ENCODE measurements at regions not wholly inside any gene's neighbourhood (a gene's known extent, or its start where the extent isn't known, plus 50 kb on each side); places are given as distances from the start of the nearest gene placed in this dataset.

DNA sequence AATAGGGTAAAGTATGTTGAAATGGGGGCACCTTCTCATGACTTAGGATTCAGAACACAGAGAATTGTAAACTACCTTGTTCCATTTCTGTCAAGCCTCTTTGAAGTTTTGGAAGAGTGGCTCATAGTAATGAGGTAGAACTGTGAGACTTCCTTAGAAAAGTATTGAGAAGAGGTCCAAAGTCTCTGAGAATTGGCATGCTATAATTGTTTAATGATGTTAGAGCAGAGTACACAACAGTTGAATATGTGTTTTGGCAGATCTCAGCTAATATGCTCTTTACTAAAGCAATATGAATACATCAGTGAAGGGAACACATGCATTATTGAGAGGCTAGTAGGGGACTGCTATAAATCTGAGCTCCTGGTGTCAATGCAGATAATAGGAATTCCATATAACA lies 579.4 kb upstream of the RIOK2 start (continued):
- TF ChIP-seq, protein P1, sequence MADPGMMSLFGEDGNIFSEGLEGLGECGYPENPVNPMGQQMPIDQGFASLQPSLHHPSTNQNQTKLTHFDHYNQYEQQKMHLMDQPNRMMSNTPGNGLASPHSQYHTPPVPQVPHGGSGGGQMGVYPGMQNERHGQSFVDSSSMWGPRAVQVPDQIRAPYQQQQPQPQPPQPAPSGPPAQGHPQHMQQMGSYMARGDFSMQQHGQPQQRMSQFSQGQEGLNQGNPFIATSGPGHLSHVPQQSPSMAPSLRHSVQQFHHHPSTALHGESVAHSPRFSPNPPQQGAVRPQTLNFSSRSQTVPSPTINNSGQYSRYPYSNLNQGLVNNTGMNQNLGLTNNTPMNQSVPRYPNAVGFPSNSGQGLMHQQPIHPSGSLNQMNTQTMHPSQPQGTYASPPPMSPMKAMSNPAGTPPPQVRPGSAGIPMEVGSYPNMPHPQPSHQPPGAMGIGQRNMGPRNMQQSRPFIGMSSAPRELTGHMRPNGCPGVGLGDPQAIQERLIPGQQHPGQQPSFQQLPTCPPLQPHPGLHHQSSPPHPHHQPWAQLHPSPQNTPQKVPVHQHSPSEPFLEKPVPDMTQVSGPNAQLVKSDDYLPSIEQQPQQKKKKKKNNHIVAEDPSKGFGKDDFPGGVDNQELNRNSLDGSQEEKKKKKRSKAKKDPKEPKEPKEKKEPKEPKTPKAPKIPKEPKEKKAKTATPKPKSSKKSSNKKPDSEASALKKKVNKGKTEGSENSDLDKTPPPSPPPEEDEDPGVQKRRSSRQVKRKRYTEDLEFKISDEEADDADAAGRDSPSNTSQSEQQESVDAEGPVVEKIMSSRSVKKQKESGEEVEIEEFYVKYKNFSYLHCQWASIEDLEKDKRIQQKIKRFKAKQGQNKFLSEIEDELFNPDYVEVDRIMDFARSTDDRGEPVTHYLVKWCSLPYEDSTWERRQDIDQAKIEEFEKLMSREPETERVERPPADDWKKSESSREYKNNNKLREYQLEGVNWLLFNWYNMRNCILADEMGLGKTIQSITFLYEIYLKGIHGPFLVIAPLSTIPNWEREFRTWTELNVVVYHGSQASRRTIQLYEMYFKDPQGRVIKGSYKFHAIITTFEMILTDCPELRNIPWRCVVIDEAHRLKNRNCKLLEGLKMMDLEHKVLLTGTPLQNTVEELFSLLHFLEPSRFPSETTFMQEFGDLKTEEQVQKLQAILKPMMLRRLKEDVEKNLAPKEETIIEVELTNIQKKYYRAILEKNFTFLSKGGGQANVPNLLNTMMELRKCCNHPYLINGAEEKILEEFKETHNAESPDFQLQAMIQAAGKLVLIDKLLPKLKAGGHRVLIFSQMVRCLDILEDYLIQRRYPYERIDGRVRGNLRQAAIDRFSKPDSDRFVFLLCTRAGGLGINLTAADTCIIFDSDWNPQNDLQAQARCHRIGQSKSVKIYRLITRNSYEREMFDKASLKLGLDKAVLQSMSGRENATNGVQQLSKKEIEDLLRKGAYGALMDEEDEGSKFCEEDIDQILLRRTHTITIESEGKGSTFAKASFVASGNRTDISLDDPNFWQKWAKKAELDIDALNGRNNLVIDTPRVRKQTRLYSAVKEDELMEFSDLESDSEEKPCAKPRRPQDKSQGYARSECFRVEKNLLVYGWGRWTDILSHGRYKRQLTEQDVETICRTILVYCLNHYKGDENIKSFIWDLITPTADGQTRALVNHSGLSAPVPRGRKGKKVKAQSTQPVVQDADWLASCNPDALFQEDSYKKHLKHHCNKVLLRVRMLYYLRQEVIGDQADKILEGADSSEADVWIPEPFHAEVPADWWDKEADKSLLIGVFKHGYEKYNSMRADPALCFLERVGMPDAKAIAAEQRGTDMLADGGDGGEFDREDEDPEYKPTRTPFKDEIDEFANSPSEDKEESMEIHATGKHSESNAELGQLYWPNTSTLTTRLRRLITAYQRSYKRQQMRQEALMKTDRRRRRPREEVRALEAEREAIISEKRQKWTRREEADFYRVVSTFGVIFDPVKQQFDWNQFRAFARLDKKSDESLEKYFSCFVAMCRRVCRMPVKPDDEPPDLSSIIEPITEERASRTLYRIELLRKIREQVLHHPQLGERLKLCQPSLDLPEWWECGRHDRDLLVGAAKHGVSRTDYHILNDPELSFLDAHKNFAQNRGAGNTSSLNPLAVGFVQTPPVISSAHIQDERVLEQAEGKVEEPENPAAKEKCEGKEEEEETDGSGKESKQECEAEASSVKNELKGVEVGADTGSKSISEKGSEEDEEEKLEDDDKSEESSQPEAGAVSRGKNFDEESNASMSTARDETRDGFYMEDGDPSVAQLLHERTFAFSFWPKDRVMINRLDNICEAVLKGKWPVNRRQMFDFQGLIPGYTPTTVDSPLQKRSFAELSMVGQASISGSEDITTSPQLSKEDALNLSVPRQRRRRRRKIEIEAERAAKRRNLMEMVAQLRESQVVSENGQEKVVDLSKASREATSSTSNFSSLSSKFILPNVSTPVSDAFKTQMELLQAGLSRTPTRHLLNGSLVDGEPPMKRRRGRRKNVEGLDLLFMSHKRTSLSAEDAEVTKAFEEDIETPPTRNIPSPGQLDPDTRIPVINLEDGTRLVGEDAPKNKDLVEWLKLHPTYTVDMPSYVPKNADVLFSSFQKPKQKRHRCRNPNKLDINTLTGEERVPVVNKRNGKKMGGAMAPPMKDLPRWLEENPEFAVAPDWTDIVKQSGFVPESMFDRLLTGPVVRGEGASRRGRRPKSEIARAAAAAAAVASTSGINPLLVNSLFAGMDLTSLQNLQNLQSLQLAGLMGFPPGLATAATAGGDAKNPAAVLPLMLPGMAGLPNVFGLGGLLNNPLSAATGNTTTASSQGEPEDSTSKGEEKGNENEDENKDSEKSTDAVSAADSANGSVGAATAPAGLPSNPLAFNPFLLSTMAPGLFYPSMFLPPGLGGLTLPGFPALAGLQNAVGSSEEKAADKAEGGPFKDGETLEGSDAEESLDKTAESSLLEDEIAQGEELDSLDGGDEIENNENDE (IDR thresholded peaks at IDR 0.05; ENCODE audit: insufficient replicate concordance, low read length): no peak
- TF ChIP-seq CHD2 (IDR thresholded peaks at IDR 0.05; ENCODE audit: low read length): no peak
- no peak for TF ChIP-seq ASH2L (IDR thresholded peaks at IDR 0.05; ENCODE audit: low read length)
- no peak for TF ChIP-seq SAP30 (IDR thresholded peaks at IDR 0.05; ENCODE audit: insufficient read depth, insufficient replicate concordance, low read length)
- no peak for TF ChIP-seq RFX5 (IDR thresholded peaks at IDR 0.05; ENCODE audit: borderline replicate concordance, low read depth, low read length)
- TF ChIP-seq SUZ12 (IDR thresholded peaks at IDR 0.05; ENCODE audit: low read length): no peak
- TF ChIP-seq KDM5A (IDR thresholded peaks at IDR 0.05; ENCODE audit: low read length): no peak
- TF ChIP-seq TCF12 (IDR thresholded peaks at IDR 0.05; ENCODE audit: low read depth, low read length): no peak
- TF ChIP-seq, protein P2, sequence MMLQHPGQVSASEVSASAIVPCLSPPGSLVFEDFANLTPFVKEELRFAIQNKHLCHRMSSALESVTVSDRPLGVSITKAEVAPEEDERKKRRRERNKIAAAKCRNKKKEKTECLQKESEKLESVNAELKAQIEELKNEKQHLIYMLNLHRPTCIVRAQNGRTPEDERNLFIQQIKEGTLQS (IDR thresholded peaks at IDR 0.05; ENCODE audit: insufficient read depth, low read depth, low read length): no peak
- no peak for TF ChIP-seq BACH1 (IDR thresholded peaks at IDR 0.05; ENCODE audit: low read length)
- TF ChIP-seq, protein P3, sequence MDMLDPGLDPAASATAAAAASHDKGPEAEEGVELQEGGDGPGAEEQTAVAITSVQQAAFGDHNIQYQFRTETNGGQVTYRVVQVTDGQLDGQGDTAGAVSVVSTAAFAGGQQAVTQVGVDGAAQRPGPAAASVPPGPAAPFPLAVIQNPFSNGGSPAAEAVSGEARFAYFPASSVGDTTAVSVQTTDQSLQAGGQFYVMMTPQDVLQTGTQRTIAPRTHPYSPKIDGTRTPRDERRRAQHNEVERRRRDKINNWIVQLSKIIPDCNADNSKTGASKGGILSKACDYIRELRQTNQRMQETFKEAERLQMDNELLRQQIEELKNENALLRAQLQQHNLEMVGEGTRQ (IDR thresholded peaks at IDR 0.05; ENCODE audit: low read length): no peak

Data from H1 (cell line).